Muscle of leg (tissue), 3 donors: ENCODE measurements at regions not wholly inside any gene's neighbourhood (a gene's known extent, or its start where the extent isn't known, plus 50 kb on each side); places are given as distances from the start of the nearest gene placed in this dataset.
A peak's percentile ranks its signal among the peaks of the same experiment; 100 is the strongest.

Experiments
- DNase-seq: peaks from one replicate; pipeline ENCODE4 v3.0.0; 2013
- H3K27ac ChIP-seq: one replicate; pipeline ENCODE4 v1.5.1; 2013; ENCODE audit warnings: mild to moderate bottlenecking, low read length, control low read depth
- H3K27me3 ChIP-seq: one replicate; pipeline ENCODE4 v1.6.1; 2013; ENCODE audit warnings: low read length; ENCODE audit not compliant: control insufficient read depth, insufficient read depth
- H3K36me3 ChIP-seq: one replicate; pipeline ENCODE4 v1.6.1; 2013; ENCODE audit warnings: low read length; ENCODE audit not compliant: control insufficient read depth, insufficient read depth
- H3K4me1 ChIP-seq: one replicate; pipeline ENCODE4 v1.6.1; 2013; ENCODE audit warnings: low read length; ENCODE audit not compliant: control insufficient read depth, insufficient read depth
- H3K4me3 ChIP-seq: one replicate; pipeline ENCODE4 v1.5.1; 2013; ENCODE audit warnings: low read length, control low read depth
- H3K9me3 ChIP-seq: replicated peaks from 2 replicates; pipeline ENCODE4 v1.6.1; 2013; ENCODE audit warnings: low read depth, low read length; ENCODE audit not compliant: control insufficient read depth
- WGBS: methylation state at CpG from one replicate; pipeline ENCODE4 v1.1.5; 2013; ENCODE audit warnings: missing lambda C conversion rate; ENCODE audit not compliant: insufficient coverage; 5-methylcytosine and 5-hydroxymethylcytosine counted together

DNA sequence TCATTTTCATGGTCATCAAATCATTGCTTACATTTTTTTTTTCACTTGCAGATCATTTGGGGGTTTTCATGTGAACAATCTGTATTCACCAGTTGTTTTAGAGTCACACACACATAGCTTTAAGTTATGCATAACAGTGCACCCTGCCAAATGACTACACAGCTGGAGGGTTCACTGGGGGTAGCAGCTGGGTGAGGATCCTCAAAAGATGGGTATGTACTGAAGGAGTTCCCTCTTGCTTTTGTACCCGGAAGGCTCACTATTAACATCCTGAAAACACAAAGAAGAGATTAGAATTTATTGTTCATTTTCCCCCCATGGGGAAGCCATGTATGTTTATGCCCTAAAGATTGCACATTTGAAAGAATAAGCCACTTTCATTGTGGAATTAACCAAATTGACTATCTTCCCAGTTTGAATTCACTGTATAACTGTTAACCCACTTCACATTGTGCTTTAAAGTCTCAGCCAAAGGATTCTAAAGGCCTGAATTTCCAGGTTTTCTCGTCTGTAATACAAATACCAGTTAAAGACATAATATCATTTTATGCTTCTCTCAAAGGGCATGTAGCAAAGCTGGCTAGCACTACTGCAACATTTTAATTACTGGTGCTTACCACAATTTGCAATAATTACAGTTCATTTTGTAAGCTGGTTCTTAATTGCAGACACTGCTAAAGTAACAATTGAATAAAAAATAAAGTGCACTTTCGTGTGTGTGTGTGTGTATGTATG, 466.4 kb upstream of the MEF2C start:
- Histone ChIP-seq H3K27ac (no peak overlapping the region), H3K4me3 (no peak overlapping the region), H3K4me1 (no peaks in the 10 kb centered on the region), H3K36me3 (no peaks in the 10 kb centered on the region), H3K9me3 (no peaks in the 10 kb centered on the region), H3K27me3 (no peaks in the 10 kb centered on the region)
- no peak for DNase-seq
- no CpG with 5 or more reads among the region's 3 CpGs for WGBS

- no peaks in the 10 kb centered on the region for H3K36me3 ChIP-seq
- no CpG with 5 or more reads among the region's 1 CpG for WGBS
- no peak overlapping the region for H3K4me3 ChIP-seq
- H3K27ac ChIP-seq: no peak overlapping the region
- H3K27me3 ChIP-seq: no peaks in the 10 kb centered on the region
- H3K4me1 ChIP-seq: peaks cover 2% of the 10 kb centered on the region
- no peak for DNase-seq
- no peaks in the 10 kb centered on the region for H3K9me3 ChIP-seq
Observed at GRCh38 chr5:89346573-89346972, 463.6 kb upstream of the MEF2C start.

DNA sequence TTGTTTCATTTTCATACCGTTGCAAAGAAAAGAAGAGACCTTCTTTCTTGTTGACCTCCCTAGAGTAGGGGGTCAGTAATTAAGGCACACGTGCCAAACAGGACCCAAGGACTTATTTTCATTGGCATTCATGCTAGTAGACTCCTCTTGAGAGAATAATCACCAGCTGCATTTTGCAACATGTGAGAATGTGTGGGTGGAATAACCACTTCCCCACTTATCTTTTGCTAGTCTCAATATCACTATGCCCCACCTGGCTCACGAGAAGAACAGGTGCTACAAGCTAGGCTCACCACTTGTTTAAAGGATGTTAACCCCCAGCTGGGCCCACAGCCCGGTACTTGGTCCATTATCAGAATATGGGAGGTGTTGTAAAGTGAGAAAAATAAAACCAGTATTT, 460.7 kb upstream of the MEF2C start:
- no CpG with 5 or more reads among the region's 4 CpGs for WGBS
- peak; percentile 15 for DNase-seq
- no peak overlapping the region for H3K4me3 ChIP-seq

DNA sequence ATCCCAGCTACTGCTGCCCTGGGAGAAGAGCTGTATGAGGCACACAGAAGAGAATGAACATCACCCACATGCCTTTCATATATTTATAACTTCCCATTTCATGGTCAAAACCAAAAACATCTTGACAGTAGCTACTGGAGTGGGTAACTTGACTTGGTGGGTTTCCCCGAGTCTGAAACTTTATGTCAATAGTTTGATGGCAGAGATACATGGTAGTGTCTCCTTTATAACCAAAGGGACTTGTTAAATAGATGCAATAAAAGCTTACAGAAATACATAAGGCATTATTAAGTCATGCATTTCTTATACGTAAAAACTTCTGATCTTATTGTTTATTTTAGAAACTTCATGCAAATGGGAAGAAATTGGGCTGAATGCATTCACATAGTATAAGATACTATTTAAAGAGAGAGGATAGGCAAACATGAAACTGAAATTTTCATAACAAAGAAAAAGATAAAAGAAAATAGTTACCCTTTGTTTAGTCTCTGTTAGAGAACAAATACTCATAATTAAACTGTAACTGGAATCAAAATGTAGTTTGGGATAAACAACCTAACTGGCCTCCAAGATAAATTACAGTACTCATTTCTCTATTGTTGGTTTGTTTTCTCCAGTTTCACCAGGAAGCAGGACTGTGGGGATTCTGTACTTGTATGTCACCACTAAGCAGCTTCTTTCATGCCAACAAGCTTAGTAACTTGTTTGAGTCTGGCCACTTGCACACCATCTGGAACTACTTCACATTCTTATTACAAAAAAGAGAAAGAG, 459.3 kb upstream of the MEF2C start:
- no peaks in the 10 kb centered on the region for H3K9me3 ChIP-seq
- H3K36me3 ChIP-seq: no peaks in the 10 kb centered on the region
- no peak overlapping the region for H3K27ac ChIP-seq
- peaks cover 2% of the 10 kb centered on the region for H3K4me1 ChIP-seq
- DNase-seq: peak; percentile 43
- WGBS: no CpG with 5 or more reads among the region's 2 CpGs
- no peak overlapping the region for H3K4me3 ChIP-seq
- H3K27me3 ChIP-seq: no peaks in the 10 kb centered on the region

More for the DNA sequence above, 460.7 kb upstream of the MEF2C start:
- Histone ChIP-seq H3K9me3 (no peaks in the 10 kb centered on the region), H3K27ac (no peak overlapping the region), H3K4me1 (peaks cover 2% of the 10 kb centered on the region), H3K36me3 (no peaks in the 10 kb centered on the region), H3K27me3 (no peaks in the 10 kb centered on the region)

- H3K27ac ChIP-seq: no peak overlapping the region
Observed at GRCh38 chr5:89338935-89339334, 456.0 kb upstream of the MEF2C start.

GRCh38 chr5:89336111-89336510, 453.1 kb upstream of the MEF2C start:
- no peak for DNase-seq
- Histone ChIP-seq H3K9me3 (no peaks in the 10 kb centered on the region), H3K4me3 (no peak overlapping the region), H3K27me3 (no peaks in the 10 kb centered on the region), H3K4me1 (no peaks in the 10 kb centered on the region), H3K36me3 (no peaks in the 10 kb centered on the region), H3K27ac (no peak overlapping the region)
- WGBS: no CpG with 5 or more reads among the region's 2 CpGs

More at GRCh38 chr5:89338935-89339334, 456.0 kb upstream of the MEF2C start:
- DNase-seq: no peak
- Histone ChIP-seq H3K36me3 (no peaks in the 10 kb centered on the region), H3K27me3 (no peaks in the 10 kb centered on the region), H3K4me1 (peaks cover 2% of the 10 kb centered on the region), H3K9me3 (no peaks in the 10 kb centered on the region), H3K4me3 (no peak overlapping the region)
- 50% methylated on average over 1 of the region's 2 CpGs for WGBS

DNA sequence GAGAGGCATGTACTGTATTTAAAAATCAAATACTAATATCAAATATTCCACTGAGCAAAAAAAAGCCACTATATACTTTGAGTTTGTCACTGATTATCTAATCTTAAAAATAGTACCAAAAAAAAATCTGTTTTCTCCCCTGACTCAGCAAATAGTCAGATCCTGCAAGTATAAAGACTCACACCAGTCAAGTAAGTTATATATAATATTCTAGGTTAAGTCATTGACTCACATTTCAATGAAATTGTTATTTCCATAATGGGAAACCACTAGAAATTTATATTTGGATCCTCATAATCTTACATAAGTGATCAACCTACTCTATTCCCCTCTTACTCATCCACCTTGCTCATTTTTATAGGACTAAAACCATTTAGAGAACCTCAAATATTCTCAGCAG, 447.2 kb upstream of the MEF2C start:
- no peaks in the 10 kb centered on the region for H3K4me1 ChIP-seq
- DNase-seq: no peak
- H3K27me3 ChIP-seq: no peaks in the 10 kb centered on the region
- H3K4me3 ChIP-seq: no peak overlapping the region
- H3K36me3 ChIP-seq: no peaks in the 10 kb centered on the region
- H3K27ac ChIP-seq: no peak overlapping the region
- H3K9me3 ChIP-seq: no peaks in the 10 kb centered on the region

DNA sequence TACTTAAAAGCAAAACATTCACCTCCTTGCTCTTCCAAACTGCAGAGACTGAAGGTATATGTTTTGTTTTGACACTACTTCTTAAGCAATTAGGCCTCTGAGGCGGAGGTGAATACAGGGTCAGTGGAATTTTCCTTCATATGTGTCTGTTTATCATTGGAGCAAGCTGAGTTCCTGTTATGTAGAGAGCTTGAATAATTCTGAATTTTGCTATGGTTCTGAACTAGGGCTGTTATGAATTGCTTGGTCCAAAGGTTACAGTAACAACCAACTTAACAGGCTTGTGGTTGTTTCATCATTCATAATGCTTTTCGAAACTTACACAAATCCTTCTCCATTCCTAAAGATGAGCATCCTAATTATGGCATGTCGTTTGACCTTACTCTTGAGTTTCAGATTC, 444.6 kb upstream of the MEF2C start:
- Histone ChIP-seq H3K27ac (no peak overlapping the region), H3K9me3 (no peaks in the 10 kb centered on the region), H3K27me3 (no peaks in the 10 kb centered on the region), H3K4me1 (no peaks in the 10 kb centered on the region), H3K36me3 (no peaks in the 10 kb centered on the region), H3K4me3 (no peak overlapping the region)
- WGBS: no CpG with 5 or more reads among the region's 3 CpGs
- DNase-seq: no peak

DNA sequence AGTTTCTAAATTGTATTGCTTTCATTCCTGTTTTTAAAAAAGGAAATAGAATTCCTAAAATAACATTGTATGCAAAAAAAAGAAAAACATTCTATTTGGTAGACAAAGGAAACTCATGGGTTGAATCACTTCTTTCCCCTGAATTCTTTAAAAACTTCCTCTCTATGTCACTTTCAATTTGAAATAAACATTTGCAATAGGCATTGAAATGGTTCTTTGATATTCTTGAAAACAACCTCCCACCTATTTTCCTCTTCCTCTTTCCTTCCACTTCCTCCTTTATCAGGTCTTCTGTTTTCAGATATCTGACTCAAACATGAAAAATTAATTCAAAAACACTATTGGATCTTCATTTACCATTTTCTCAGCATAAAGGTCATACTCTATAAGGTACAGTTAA, 442.0 kb upstream of the MEF2C start:
- no peak overlapping the region for H3K27ac ChIP-seq
- H3K9me3 ChIP-seq: no peaks in the 10 kb centered on the region
- H3K4me1 ChIP-seq: no peaks in the 10 kb centered on the region
- H3K4me3 ChIP-seq: no peak overlapping the region
- DNase-seq: no peak
- no peaks in the 10 kb centered on the region for H3K36me3 ChIP-seq
- H3K27me3 ChIP-seq: no peaks in the 10 kb centered on the region

DNA sequence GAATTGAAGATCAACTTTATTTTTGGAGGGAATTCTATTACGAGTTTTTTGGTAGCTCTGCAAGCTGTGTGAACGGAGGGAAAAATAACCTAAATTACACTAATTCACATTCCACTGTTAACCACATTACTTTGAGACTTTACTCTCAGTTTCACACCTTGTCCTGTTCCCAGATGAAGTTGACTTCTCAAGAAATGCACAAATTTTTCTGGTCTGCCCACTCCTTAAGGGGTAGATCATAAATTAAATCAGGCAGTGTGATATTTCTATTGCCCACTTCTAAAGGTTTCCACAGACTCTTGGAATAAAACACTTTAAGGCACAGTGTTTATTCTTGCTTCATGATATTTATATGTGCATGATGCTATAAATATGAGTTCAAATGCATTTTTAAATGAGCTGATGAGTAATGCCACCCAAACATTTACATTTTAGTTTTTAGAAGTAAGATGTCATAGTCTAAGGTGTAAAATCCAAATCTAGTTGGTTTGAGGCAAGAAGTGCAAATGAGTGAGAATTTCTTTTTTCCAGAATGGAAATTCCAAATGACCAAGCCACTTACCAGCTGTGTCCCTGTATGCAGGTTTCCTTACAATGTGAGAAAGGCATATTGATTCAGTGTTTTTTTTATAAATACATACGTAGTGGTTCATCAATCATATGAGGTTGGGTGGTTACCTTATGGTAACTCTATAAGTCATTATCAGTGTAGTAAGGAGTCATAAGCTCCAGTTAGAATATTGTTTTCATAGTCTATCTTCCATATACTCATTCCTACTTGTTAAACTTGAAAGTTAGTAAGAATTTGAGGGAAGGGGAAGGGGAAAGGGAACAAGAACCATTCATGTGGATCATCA, 437.7 kb upstream of the MEF2C start:
- Histone ChIP-seq H3K27me3 (no peaks in the 10 kb centered on the region), H3K9me3 (no peaks in the 10 kb centered on the region), H3K27ac (no peak overlapping the region), H3K4me1 (peaks cover 2% of the 10 kb centered on the region), H3K4me3 (no peak overlapping the region), H3K36me3 (no peaks in the 10 kb centered on the region)
- DNase-seq: no peak
- WGBS: no CpG with 5 or more reads among the region's 3 CpGs
